H1 (cell line): ENCODE measurements at regions not wholly inside any gene's neighbourhood (a gene's known extent, or its start where the extent isn't known, plus 50 kb on each side); places are given as distances from the start of the nearest gene placed in this dataset.

Source experiments
- CREB1 ChIP-seq: IDR thresholded peaks from 2 replicates; pipeline ENCODE4 v1.6.1; 2012; ENCODE audit warnings: inconsistent platforms
- EZH2 ChIP-seq: fragments of 200-600 bp; sonication (generic); IDR thresholded peaks from 2 replicates; pipeline ENCODE4 v1.7.1; 2012; ENCODE audit warnings: low read depth, mild to moderate bottlenecking, moderate library complexity, low read length, inconsistent platforms; ENCODE audit not compliant: severe bottlenecking
- FOSL1 ChIP-seq: IDR thresholded peaks from 2 replicates; pipeline ENCODE4 v1.6.1; 2011; ENCODE audit warnings: mild to moderate bottlenecking, low read depth, low read length, moderate library complexity; ENCODE audit not compliant: insufficient read depth
- KDM5A ChIP-seq: fragments of 200-600 bp; IDR thresholded peaks from 2 replicates; pipeline ENCODE4 v1.7.1; 2012; ENCODE audit warnings: mild to moderate bottlenecking, low read length, inconsistent platforms, mixed read lengths
- PHF8 ChIP-seq: fragments of 200-600 bp; sonication (generic); conservative IDR thresholded peaks from 2 replicates; pipeline ENCODE4 v1.7.1; 2012; ENCODE audit warnings: low read depth, mild to moderate bottlenecking, inconsistent platforms, low read length, moderate library complexity
- POLR2A ChIP-seq, 2 experiments: IDR thresholded peaks; 1 replicate in 1 of 2; 2 replicates in 1 of 2; pipeline ENCODE4 v1.6.1; 2011; ENCODE audit warnings: low read depth in 2 of 2, low read length in 2 of 2, mild to moderate bottlenecking in 2 of 2; ENCODE audit errors: control extremely low read depth in 1 of 2
- POLR2AphosphoS5 ChIP-seq: IDR thresholded peaks from 2 replicates; pipeline ENCODE4 v1.6.1; 2011; ENCODE audit warnings: low read depth, low read length
- SP1 ChIP-seq: IDR thresholded peaks from 2 replicates; pipeline ENCODE4 v1.6.1; 2011; ENCODE audit warnings: low read depth, low read length
- SRF ChIP-seq: IDR thresholded peaks from 2 replicates; pipeline ENCODE4 v1.6.1; 2011; ENCODE audit warnings: mild to moderate bottlenecking, low read depth, low read length, moderate library complexity
- TAF1 ChIP-seq: IDR thresholded peaks from 2 replicates; pipeline ENCODE4 v1.6.1; 2011; ENCODE audit warnings: mild to moderate bottlenecking, low read depth, low read length
- YY1 ChIP-seq: IDR thresholded peaks from 2 replicates; pipeline ENCODE4 v1.6.1; 2011; ENCODE audit warnings: low read depth, mild to moderate bottlenecking, low read length
- ZNF274 ChIP-seq: IDR thresholded peaks from 2 replicates; pipeline ENCODE4 v1.7.0; 2012; ENCODE audit warnings: low read length, borderline replicate concordance; ENCODE audit errors: extremely low read depth
- TF ChIP-seq, protein P1 (sequence below): IDR thresholded peaks from 2 replicates; pipeline ENCODE4 v1.6.1; 2011; ENCODE audit warnings: low read length, improper control_type of control experiment
- TF ChIP-seq, protein P2 (sequence below), 3 experiments: IDR thresholded peaks; 1 replicate in 2 of 3; 2 replicates in 1 of 3; pipeline versions ENCODE4 v1.5.1 to v1.6.1; 2011; ENCODE audit warnings: low read length in 3 of 3, mild to moderate bottlenecking in 3 of 3, inconsistent platforms in 2 of 3, low read depth in 1 of 3, moderate library complexity in 1 of 3; ENCODE audit not compliant: insufficient read depth in 1 of 3; ENCODE audit errors: control extremely low read depth in 1 of 3

DNA sequence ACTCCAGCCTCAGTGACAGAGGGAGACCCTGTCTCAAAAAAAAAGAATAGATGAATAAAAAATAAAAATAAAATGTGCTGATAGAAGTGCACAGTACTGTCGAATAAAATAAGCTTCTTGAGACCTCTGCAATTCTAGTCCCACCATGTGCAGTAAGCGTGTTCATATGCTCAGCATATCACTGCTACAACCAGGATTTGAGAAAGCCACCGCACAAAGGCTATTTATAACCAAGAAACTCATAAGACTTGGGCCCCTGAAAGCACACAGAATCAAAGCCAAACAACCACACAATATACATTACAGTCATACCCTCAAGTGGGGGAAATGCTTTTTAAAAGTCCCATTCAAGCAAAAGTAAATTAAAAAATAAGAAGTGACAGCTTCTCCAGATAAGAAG lies 56.5 kb upstream of the FXR1 start:
- no peak for TF ChIP-seq POLR2A (IDR thresholded peaks at IDR 0.05; ENCODE audit: control extremely low read depth in 1 of 2, low read depth in 2 of 2, low read length in 2 of 2)
- TF ChIP-seq CREB1, result no peak
- no peak for TF ChIP-seq FOSL1
- no peak for TF ChIP-seq SP1
- TF ChIP-seq TAF1, result no peak
- TF ChIP-seq, protein P1, sequence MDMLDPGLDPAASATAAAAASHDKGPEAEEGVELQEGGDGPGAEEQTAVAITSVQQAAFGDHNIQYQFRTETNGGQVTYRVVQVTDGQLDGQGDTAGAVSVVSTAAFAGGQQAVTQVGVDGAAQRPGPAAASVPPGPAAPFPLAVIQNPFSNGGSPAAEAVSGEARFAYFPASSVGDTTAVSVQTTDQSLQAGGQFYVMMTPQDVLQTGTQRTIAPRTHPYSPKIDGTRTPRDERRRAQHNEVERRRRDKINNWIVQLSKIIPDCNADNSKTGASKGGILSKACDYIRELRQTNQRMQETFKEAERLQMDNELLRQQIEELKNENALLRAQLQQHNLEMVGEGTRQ, result no peak
- TF ChIP-seq KDM5A, result no peak
- TF ChIP-seq PHF8, result no peak
- no peak for TF ChIP-seq EZH2
- no peak for TF ChIP-seq SRF
- no peak for TF ChIP-seq YY1
- TF ChIP-seq, protein P2, sequence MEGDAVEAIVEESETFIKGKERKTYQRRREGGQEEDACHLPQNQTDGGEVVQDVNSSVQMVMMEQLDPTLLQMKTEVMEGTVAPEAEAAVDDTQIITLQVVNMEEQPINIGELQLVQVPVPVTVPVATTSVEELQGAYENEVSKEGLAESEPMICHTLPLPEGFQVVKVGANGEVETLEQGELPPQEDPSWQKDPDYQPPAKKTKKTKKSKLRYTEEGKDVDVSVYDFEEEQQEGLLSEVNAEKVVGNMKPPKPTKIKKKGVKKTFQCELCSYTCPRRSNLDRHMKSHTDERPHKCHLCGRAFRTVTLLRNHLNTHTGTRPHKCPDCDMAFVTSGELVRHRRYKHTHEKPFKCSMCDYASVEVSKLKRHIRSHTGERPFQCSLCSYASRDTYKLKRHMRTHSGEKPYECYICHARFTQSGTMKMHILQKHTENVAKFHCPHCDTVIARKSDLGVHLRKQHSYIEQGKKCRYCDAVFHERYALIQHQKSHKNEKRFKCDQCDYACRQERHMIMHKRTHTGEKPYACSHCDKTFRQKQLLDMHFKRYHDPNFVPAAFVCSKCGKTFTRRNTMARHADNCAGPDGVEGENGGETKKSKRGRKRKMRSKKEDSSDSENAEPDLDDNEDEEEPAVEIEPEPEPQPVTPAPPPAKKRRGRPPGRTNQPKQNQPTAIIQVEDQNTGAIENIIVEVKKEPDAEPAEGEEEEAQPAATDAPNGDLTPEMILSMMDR (IDR thresholded peaks at IDR 0.05; ENCODE audit: control extremely low read depth in 1 of 3, insufficient read depth in 1 of 3, low read depth in 1 of 3, low read length in 3 of 3), result no peak
- no peak for TF ChIP-seq ZNF274
- TF ChIP-seq POLR2AphosphoS5, result no peak
